Activated CD4-positive, alpha-beta T cell treated with anti-CD3 and anti-CD28 coated beads, Interleukin-2, amount 10 ng/mL, durations not matched to agents 7 days and 5 days (primary cell): ENCODE measurements at regions not wholly inside any gene's neighbourhood (a gene's known extent, or its start where the extent isn't known, plus 50 kb on each side); places are given as distances from the start of the nearest gene placed in this dataset.
"Not testable (repeated sequence)": the region's sequence is repeated elsewhere in the genome, so short reads cannot be mapped to it uniquely, and the experiment has no call there.

Experiments used
- CTCF ChIA-PET: fragments of 350-600 bp; sonication (Branson Sonifier 250); formaldehyde crosslinking; loops from one replicate; lab custom pipeline; 2021; ENCODE audit warnings: antibody characterized with exemption; lab: Charles Lee
- POLR2A ChIA-PET: fragments of 350-600 bp; sonication (Branson Sonifier 250); formaldehyde crosslinking; loops from one replicate; lab custom pipeline; 2021; ENCODE audit warnings: antibody characterized with exemption; lab: Charles Lee
- DNase-seq: peaks from one replicate; pipeline ENCODE4 v3.0.0-alpha.2; 2020
- H3K27ac Mint-ChIP-seq: one replicate; pipeline ENCODE4 v1.8.0; 2021; ENCODE audit warnings: mild to moderate bottlenecking, moderate library complexity, mixed read lengths
- H3K27me3 Mint-ChIP-seq: one replicate; pipeline ENCODE4 v1.8.0; 2021; ENCODE audit warnings: mixed read lengths
- H3K36me3 Mint-ChIP-seq: one replicate; pipeline ENCODE4 v1.8.0; 2021; ENCODE audit warnings: low read depth, mixed read lengths
- H3K4me1 Mint-ChIP-seq: one replicate; pipeline ENCODE4 v1.8.0; 2021; ENCODE audit warnings: mixed read lengths
- H3K4me3 Mint-ChIP-seq: one replicate; pipeline ENCODE4 v1.8.0; 2021; ENCODE audit warnings: mild to moderate bottlenecking, moderate library complexity, mixed read lengths
- H3K9me3 Mint-ChIP-seq: one replicate; pipeline ENCODE4 v1.8.0; 2021; ENCODE audit warnings: mixed read lengths

DNA sequence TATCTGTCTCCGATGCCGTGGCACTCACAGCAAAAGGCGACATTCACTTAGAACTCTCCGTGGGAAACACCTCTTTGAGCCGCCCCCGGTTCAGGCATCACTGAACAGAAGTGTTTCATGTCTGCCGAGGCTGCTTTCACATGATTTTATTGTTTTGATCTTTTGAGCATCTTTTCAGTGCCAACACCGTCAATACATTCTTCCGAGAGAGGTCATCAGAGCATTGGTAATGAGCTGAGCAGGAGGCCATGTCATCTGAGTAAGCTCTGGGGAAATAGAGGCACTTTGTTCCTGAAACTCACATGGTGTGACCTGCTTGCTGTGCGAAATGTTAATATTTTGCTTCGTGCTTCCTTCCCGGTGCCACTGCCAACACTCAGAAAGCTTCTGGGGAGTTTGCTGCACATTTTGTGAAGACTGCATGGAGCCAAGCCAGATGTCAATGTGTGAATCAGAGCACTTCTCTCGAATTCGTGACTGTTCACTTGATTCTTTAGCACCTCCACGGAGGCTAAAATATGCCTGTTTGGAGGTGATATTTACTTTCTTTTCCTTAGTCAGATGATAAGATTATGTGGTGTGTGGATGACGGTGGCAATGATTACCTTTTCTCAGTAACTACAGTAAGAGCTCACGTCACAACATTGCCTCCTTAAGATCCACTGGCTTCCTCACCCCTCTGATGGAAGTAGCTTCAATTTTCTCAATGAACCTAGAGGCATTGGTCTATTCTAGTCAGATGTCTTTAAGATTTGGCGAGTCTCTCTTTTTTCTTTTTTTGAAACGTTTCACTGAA lies 222.3 kb upstream of the HS3ST1 start:
- Mint-ChIP-seq H3K4me1 (no peaks in the 10 kb centered on the region), H3K9me3 (no peaks in the 10 kb centered on the region), H3K27me3 (no peaks in the 10 kb centered on the region), H3K27ac (no peak overlapping the region), H3K36me3 (no peaks in the 10 kb centered on the region), H3K4me3 (no peak overlapping the region)
- ChIA-PET CTCF (no interaction called here), POLR2A (no interaction called here)
- no peak for DNase-seq

DNA sequence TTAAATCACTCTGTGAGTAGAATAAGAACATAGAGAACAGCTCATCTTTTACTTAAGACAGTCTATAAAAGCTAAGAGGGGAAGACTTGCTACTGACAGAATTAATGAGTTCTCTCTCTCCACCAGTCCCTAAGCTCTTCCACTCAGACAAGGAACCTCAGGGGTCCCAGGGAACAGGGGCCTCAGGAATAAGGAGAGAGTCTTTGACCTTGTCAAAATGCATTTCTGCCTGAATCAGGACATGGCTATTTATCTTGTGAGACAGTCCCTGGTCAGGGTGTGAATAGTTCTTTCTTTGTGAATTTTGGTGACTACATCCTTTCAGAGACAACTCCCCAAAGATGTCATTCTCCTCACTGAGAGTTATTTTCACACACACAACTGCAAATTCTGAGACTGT lies 218.7 kb upstream of the HS3ST1 start:
- H3K27me3 Mint-ChIP-seq = peaks cover 5% of the 10 kb centered on the region
- H3K27ac Mint-ChIP-seq = no peak overlapping the region
- ChIA-PET CTCF (no interaction called here), POLR2A (interaction anchor here (0.6 kb wide), 1 partner anchor 1653 kb away, joined by 3 read pairs; no protein-coding TSS in a partner anchor)
- no peak for DNase-seq
- H3K4me3 Mint-ChIP-seq = no peak overlapping the region
- peaks cover 2% of the 10 kb centered on the region for H3K9me3 Mint-ChIP-seq
- no peaks in the 10 kb centered on the region for H3K36me3 Mint-ChIP-seq
- H3K4me1 Mint-ChIP-seq = no peaks in the 10 kb centered on the region

GRCh38 chr4:11643081-11643480 lies 214.4 kb upstream of the HS3ST1 start:
- H3K9me3 Mint-ChIP-seq, POLR2A ChIA-PET, H3K36me3 Mint-ChIP-seq, H3K27ac Mint-ChIP-seq, DNase-seq, H3K4me3 Mint-ChIP-seq, H3K27me3 Mint-ChIP-seq, CTCF ChIA-PET, H3K4me1 Mint-ChIP-seq: not testable (repeated sequence)

GRCh38 chr4:11640584-11640983 lies 211.9 kb upstream of the HS3ST1 start:
- peaks cover 4% of the 10 kb centered on the region for H3K9me3 Mint-ChIP-seq
- H3K4me1 Mint-ChIP-seq = no peaks in the 10 kb centered on the region
- no peak overlapping the region for H3K4me3 Mint-ChIP-seq
- no peak overlapping the region for H3K27ac Mint-ChIP-seq
- peaks cover 5% of the 10 kb centered on the region for H3K27me3 Mint-ChIP-seq
- POLR2A ChIA-PET = no interaction called here
- CTCF ChIA-PET = no interaction called here
- H3K36me3 Mint-ChIP-seq = no peaks in the 10 kb centered on the region
- no peak for DNase-seq

GRCh38 chr4:11636551-11636950 lies 207.9 kb upstream of the HS3ST1 start:
- Mint-ChIP-seq H3K4me3 (no peak overlapping the region), H3K4me1 (no peaks in the 10 kb centered on the region), H3K9me3 (peaks cover 2% of the 10 kb centered on the region), H3K27me3 (no peaks in the 10 kb centered on the region), H3K36me3 (no peaks in the 10 kb centered on the region), H3K27ac (no peak overlapping the region)
- CTCF ChIA-PET = no interaction called here
- DNase-seq = no peak
- POLR2A ChIA-PET = no interaction called here

DNA sequence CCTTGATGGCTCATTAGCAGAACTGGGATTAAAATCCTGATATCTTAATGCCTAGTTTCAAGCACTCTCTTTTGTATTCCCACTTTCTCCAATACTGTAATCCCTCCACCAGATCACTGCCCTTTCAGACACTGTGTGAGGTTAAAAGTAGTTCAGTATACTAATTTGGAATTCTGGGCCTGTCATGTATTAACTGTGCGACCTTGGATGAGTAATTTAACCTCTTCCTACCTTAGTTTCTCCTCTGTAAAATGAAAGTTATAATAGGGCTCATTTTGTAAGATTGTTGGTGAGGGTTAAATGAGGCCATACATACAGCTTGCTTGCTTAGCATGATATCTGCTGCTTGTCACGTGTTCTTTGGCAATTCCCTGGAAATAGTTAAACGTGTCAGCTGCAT lies 207.3 kb upstream of the HS3ST1 start:
- no peaks in the 10 kb centered on the region for H3K27me3 Mint-ChIP-seq
- H3K4me3 Mint-ChIP-seq = no peak overlapping the region
- H3K9me3 Mint-ChIP-seq = peaks cover 2% of the 10 kb centered on the region
- H3K27ac Mint-ChIP-seq = no peak overlapping the region
- CTCF ChIA-PET = no interaction called here
- no peaks in the 10 kb centered on the region for H3K4me1 Mint-ChIP-seq
- POLR2A ChIA-PET = no interaction called here
- no peaks in the 10 kb centered on the region for H3K36me3 Mint-ChIP-seq
- DNase-seq = no peak

DNA sequence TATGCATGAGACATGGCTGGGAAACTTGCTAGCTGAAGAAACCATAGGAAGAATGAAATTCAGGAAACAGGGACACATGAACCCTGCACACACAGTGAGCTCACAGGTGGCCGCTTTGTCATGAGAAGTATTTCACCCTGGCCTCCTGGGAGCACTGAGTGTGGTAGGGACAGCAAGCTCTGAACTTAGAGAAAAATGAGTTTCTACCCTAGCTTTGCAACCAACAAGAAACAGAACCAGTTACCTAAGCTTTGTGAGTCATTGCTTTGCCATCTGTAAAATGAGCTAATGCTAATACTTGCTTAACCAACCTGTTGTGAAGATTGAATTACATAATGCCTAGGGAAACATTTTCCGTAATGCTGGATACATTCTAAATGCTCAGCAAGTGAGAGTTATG lies 206.6 kb upstream of the HS3ST1 start:
- DNase-seq = no peak
- Mint-ChIP-seq H3K9me3 (peaks cover 2% of the 10 kb centered on the region), H3K4me1 (no peaks in the 10 kb centered on the region), H3K36me3 (no peaks in the 10 kb centered on the region), H3K27ac (no peak overlapping the region), H3K4me3 (no peak overlapping the region), H3K27me3 (no peaks in the 10 kb centered on the region)
- ChIA-PET POLR2A (no interaction called here), CTCF (no interaction called here)

DNA sequence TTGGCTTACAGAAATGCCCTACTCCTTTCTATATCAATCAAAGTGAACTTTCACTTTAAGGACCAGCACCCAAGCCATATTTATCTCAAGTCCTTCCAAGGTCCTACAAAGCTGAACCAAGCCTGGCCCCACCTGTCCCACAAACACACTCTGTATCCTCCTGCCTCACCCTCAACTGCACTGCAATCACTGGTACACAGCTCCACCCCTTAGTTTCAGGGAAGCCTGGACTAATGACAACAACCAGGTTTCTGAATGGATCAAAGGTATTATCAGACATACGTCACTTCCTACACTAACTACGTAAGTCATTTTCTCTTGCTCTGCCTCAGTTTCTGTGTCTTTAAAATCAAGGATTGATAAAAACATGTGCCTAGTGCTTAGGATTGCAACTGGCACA lies 205.6 kb upstream of the HS3ST1 start:
- no peaks in the 10 kb centered on the region for H3K36me3 Mint-ChIP-seq
- peaks cover 2% of the 10 kb centered on the region for H3K9me3 Mint-ChIP-seq
- no peak overlapping the region for H3K27ac Mint-ChIP-seq
- ChIA-PET CTCF (no interaction called here), POLR2A (no interaction called here)
- H3K27me3 Mint-ChIP-seq = no peaks in the 10 kb centered on the region
- DNase-seq = no peak
- no peaks in the 10 kb centered on the region for H3K4me1 Mint-ChIP-seq
- no peak overlapping the region for H3K4me3 Mint-ChIP-seq

- Mint-ChIP-seq H3K9me3 (peaks cover 2% of the 10 kb centered on the region), H3K36me3 (no peaks in the 10 kb centered on the region), H3K27me3 (no peaks in the 10 kb centered on the region), H3K4me1 (no peaks in the 10 kb centered on the region), H3K4me3 (no peak overlapping the region), H3K27ac (no peak overlapping the region)
- POLR2A ChIA-PET = no interaction called here
- DNase-seq = no peak
- CTCF ChIA-PET = no interaction called here
Measured at GRCh38 chr4:11633430-11633829, 204.7 kb upstream of the HS3ST1 start.

DNA sequence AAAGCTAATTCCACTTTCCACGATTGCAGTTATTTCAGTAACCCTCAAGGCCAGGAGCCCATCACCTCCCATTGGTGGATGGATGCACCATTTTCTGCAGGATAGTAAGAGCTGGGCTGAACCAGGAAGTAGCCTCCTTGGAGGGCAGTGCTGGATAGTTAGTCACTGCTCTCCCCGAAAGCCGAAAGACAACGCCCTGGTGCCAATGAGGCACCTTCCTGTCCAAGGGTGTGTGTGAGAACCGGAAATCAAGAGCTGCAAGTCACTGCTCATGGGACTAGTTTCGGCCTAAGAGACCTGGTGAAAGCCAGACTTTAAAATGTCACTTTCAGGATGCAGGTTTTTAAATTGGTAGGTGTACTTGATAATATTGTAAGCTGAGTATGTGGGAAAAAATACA lies 203.8 kb upstream of the HS3ST1 start:
- Mint-ChIP-seq H3K27me3 (no peaks in the 10 kb centered on the region), H3K4me1 (no peaks in the 10 kb centered on the region), H3K27ac (no peak overlapping the region), H3K9me3 (peaks cover 2% of the 10 kb centered on the region), H3K36me3 (no peaks in the 10 kb centered on the region), H3K4me3 (no peak overlapping the region)
- POLR2A ChIA-PET = no interaction called here
- CTCF ChIA-PET = no interaction called here
- DNase-seq = no peak

GRCh38 chr4:11632025-11632424 lies 203.3 kb upstream of the HS3ST1 start:
- H3K4me3 Mint-ChIP-seq = no peak overlapping the region
- no peaks in the 10 kb centered on the region for H3K4me1 Mint-ChIP-seq
- CTCF ChIA-PET = no interaction called here

DNA sequence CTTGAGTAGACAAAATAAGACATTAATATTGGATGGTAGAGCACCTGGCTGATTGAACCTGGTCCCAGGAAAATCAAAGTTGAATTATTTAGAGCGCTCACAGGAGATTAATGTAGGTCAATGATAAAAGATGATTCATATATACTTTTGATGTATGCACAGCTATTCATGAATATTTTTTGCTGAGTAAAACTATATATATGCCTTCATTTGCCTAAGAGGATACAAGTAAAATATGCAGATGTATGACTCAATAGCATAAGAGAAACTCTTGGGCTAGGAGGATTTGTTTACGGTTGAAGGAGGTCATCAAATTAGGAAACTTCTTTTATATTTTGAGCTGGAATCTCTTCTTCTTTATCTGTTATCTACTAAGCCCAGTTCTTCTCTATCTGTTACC lies 202.7 kb upstream of the HS3ST1 start:
- no peaks in the 10 kb centered on the region for H3K9me3 Mint-ChIP-seq
- no peak for DNase-seq
- H3K4me1 Mint-ChIP-seq = no peaks in the 10 kb centered on the region
- H3K4me3 Mint-ChIP-seq = no peak overlapping the region
- H3K27me3 Mint-ChIP-seq = no peaks in the 10 kb centered on the region
- no peak overlapping the region for H3K27ac Mint-ChIP-seq
- ChIA-PET POLR2A (no interaction called here), CTCF (no interaction called here)
- H3K36me3 Mint-ChIP-seq = no peaks in the 10 kb centered on the region

More at GRCh38 chr4:11632025-11632424, 203.3 kb upstream of the HS3ST1 start:
- Mint-ChIP-seq H3K9me3 (peaks cover under 1% of the 10 kb centered on the region), H3K36me3 (no peaks in the 10 kb centered on the region), H3K27me3 (no peaks in the 10 kb centered on the region), H3K27ac (no peak overlapping the region)
- POLR2A ChIA-PET = no interaction called here
- DNase-seq = no peak

GRCh38 chr4:11628093-11628725 lies 199.5 kb upstream of the HS3ST1 start:
- POLR2A ChIA-PET = no interaction called here
- no peak overlapping the region for H3K27ac Mint-ChIP-seq
- no peaks in the 10 kb centered on the region for H3K36me3 Mint-ChIP-seq
- CTCF ChIA-PET = no interaction called here
- DNase-seq = no peak
- no peaks in the 10 kb centered on the region for H3K27me3 Mint-ChIP-seq
- H3K4me3 Mint-ChIP-seq = no peak overlapping the region
- H3K4me1 Mint-ChIP-seq = no peaks in the 10 kb centered on the region
- no peaks in the 10 kb centered on the region for H3K9me3 Mint-ChIP-seq

GRCh38 chr4:11626066-11626465 lies 197.4 kb upstream of the HS3ST1 start:
- ChIA-PET CTCF (no interaction called here), POLR2A (no interaction called here)
- DNase-seq = no peak
- H3K9me3 Mint-ChIP-seq = no peaks in the 10 kb centered on the region
- no peaks in the 10 kb centered on the region for H3K36me3 Mint-ChIP-seq
- H3K4me3 Mint-ChIP-seq = no peak overlapping the region
- no peaks in the 10 kb centered on the region for H3K27me3 Mint-ChIP-seq
- H3K4me1 Mint-ChIP-seq = no peaks in the 10 kb centered on the region
- no peak overlapping the region for H3K27ac Mint-ChIP-seq
